ENCODE measurements at regions not wholly inside any gene's neighbourhood (a gene's known extent, or its start where the extent isn't known, plus 50 kb on each side); places are given as distances from the start of the nearest gene placed in this dataset.

DNA sequence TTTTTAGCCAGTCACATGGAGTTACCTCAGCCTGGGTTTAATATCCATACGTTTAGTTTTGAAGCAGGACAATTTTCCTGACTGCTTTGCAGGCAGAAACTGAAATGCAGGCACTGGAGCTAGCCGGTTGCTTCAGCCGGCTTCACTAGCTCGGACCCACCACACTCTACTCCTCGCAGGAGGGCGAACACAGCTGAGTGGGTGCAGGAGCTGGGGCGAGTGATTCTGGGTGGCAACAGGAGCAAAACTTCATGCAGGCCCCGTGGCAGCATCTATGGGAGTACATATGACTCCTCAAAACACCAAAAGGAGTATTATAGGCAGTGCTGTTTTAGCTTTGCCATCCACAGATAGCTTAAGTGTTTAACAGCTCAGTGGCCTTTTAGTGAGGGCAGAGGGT is 1211.8 kb upstream of the NUDT12 start:
- H3K9ac ChIP-seq = no peak overlapping the region
- no peak overlapping the region for H3K4me3 ChIP-seq (ENCODE audit: low read depth in 2 of 2, low read length in 1 of 2)
- 80% methylated on average over 8 of the region's 8 CpGs for WGBS (ENCODE audit: low lambda C conversion rate)
- no peaks in the 10 kb centered on the region for H3K9me3 ChIP-seq
- H3K27me3 ChIP-seq (ENCODE audit: insufficient read depth) = no peaks in the 10 kb centered on the region
- DNase-seq = no peak
- H3K79me2 ChIP-seq (ENCODE audit: insufficient read depth) = no peaks in the 10 kb centered on the region
- H3F3A ChIP-seq (replicated peaks; ENCODE audit: insufficient read depth) = no peaks in the 10 kb centered on the region
- ChIA-PET CTCF (no interaction called here), POLR2A (no interaction called here)
- TF ChIP-seq RXRA (IDR thresholded peaks at IDR 0.05; ENCODE audit: borderline replicate concordance, low read depth) (no peak), YY1 (IDR thresholded peaks at IDR 0.05; ENCODE audit: low read depth) (no peak), EZH2phosphoT487 (IDR thresholded peaks at IDR 0.05; ENCODE audit: borderline replicate concordance, low read depth) (no peak), NRF1 (IDR thresholded peaks at IDR 0.05; ENCODE audit: low read depth, low read length) (no peak), POLR2AphosphoS5 (IDR thresholded peaks at IDR 0.05; ENCODE audit: low read depth, low read length) (no peak), FOXM1 (IDR thresholded peaks at IDR 0.05; ENCODE audit: low read depth) (no peak), SIN3A (IDR thresholded peaks at IDR 0.05; ENCODE audit: borderline replicate concordance, low read depth, low read length) (no peak), FOXJ3 (CRISPR knock-in tag; IDR thresholded peaks at IDR 0.05) (no peak), MEF2A (IDR thresholded peaks at IDR 0.05; ENCODE audit: borderline replicate concordance, low read depth) (no peak), JUND (IDR thresholded peaks at IDR 0.05) (no peak)
- TF ChIP-seq, protein P1, sequence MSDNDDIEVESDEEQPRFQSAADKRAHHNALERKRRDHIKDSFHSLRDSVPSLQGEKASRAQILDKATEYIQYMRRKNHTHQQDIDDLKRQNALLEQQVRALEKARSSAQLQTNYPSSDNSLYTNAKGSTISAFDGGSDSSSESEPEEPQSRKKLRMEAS (IDR thresholded peaks at IDR 0.05; ENCODE audit: low read depth) = no peak
- TF ChIP-seq, protein P2, sequence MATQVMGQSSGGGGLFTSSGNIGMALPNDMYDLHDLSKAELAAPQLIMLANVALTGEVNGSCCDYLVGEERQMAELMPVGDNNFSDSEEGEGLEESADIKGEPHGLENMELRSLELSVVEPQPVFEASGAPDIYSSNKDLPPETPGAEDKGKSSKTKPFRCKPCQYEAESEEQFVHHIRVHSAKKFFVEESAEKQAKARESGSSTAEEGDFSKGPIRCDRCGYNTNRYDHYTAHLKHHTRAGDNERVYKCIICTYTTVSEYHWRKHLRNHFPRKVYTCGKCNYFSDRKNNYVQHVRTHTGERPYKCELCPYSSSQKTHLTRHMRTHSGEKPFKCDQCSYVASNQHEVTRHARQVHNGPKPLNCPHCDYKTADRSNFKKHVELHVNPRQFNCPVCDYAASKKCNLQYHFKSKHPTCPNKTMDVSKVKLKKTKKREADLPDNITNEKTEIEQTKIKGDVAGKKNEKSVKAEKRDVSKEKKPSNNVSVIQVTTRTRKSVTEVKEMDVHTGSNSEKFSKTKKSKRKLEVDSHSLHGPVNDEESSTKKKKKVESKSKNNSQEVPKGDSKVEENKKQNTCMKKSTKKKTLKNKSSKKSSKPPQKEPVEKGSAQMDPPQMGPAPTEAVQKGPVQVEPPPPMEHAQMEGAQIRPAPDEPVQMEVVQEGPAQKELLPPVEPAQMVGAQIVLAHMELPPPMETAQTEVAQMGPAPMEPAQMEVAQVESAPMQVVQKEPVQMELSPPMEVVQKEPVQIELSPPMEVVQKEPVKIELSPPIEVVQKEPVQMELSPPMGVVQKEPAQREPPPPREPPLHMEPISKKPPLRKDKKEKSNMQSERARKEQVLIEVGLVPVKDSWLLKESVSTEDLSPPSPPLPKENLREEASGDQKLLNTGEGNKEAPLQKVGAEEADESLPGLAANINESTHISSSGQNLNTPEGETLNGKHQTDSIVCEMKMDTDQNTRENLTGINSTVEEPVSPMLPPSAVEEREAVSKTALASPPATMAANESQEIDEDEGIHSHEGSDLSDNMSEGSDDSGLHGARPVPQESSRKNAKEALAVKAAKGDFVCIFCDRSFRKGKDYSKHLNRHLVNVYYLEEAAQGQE (IDR thresholded peaks at IDR 0.05; ENCODE audit: low read depth, low read length) = no peak
- TF ChIP-seq, protein P3, sequence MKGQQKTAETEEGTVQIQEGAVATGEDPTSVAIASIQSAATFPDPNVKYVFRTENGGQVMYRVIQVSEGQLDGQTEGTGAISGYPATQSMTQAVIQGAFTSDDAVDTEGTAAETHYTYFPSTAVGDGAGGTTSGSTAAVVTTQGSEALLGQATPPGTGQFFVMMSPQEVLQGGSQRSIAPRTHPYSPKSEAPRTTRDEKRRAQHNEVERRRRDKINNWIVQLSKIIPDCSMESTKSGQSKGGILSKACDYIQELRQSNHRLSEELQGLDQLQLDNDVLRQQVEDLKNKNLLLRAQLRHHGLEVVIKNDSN (IDR thresholded peaks at IDR 0.05; ENCODE audit: borderline replicate concordance, low read depth) = no peak
- TF ChIP-seq, protein P4, sequence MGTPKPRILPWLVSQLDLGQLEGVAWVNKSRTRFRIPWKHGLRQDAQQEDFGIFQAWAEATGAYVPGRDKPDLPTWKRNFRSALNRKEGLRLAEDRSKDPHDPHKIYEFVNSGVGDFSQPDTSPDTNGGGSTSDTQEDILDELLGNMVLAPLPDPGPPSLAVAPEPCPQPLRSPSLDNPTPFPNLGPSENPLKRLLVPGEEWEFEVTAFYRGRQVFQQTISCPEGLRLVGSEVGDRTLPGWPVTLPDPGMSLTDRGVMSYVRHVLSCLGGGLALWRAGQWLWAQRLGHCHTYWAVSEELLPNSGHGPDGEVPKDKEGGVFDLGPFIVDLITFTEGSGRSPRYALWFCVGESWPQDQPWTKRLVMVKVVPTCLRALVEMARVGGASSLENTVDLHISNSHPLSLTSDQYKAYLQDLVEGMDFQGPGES (IDR thresholded peaks at IDR 0.05; ENCODE audit: low read depth, low read length) = no peak
- H2AFZ ChIP-seq (ENCODE audit: low read depth) = no peak overlapping the region
- no peaks in the 10 kb centered on the region for H4K20me1 ChIP-seq (ENCODE audit: insufficient read depth)
- no peaks in the 10 kb centered on the region for H3K4me1 ChIP-seq (ENCODE audit: control insufficient read depth in 1 of 2, insufficient read depth in 2 of 2, low read depth in 1 of 2, low read length in 1 of 2)
- no peaks in the 10 kb centered on the region for H3K9me2 ChIP-seq
- no peaks in the 10 kb centered on the region for H3K36me3 ChIP-seq (replicated peaks in 1 of 2; ENCODE audit: control insufficient read depth in 1 of 2, insufficient read depth in 2 of 2, low read length in 1 of 2)
- no peak overlapping the region for H3K4me2 ChIP-seq
- H3K27ac ChIP-seq (ENCODE audit: low read depth in 2 of 2, low read length in 1 of 2) = no peak overlapping the region
